SK-N-MC (cell line): ENCODE measurements at regions not wholly inside any gene's neighbourhood (a gene's known extent, or its start where the extent isn't known, plus 50 kb on each side); places are given as distances from the start of the nearest gene placed in this dataset.

Experiments
- EZH2 ChIP-seq: fragments of 200-600 bp; sonication (generic); IDR thresholded peaks from one replicate; pipeline ENCODE4 v1.6.1; 2017; ENCODE audit warnings: antibody characterized with exemption
- POLR2AphosphoS5 ChIP-seq: IDR thresholded peaks from 2 replicates; pipeline ENCODE4 v1.6.1; 2012; ENCODE audit warnings: mild to moderate bottlenecking, low read depth, low read length, borderline replicate concordance

DNA sequence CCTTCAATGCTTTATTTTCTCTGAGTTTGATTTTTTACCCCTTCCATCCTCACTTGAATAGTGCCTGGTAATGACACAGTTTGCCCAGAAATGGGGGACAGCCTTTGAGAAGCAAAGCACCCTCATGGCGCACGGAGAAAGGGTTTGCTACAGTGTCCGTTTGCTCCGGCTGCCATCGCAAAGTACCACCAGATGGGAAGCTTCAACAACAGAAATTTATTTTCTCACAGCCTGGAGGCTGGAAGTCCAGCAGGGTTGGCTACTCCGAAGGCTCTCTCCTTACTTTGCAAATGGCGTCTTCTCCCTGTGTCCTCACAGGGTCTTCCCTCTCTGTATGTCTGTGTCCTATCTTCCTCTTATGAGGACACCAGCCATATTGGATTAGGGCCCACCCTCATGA lies 327.7 kb upstream of the KAZN start:
- TF ChIP-seq POLR2AphosphoS5 (no peak), EZH2 (no peak)
